PC-3 (cell line): ENCODE measurements at regions not wholly inside any gene's neighbourhood (a gene's known extent, or its start where the extent isn't known, plus 50 kb on each side); places are given as distances from the start of the nearest gene placed in this dataset.

Experiments used
- ATAC-seq: fragments of 200-7000 bp; cut with Tn5 transposase; 2 replicates; pipeline ENCODE4 v1.9.1; 2020; ENCODE audit warnings: mild to moderate bottlenecking, moderate library complexity
- BruUV-seq: library from RNA; stranded (reverse); fragments of 400-500 nt; replicated peaks from 2 replicates; lab custom pipeline; 2021; lab: Mats Ljungman, UMichigan
- CTCF ChIA-PET: fragments of 300-600 bp; sonication (Branson Sonifier 250); formaldehyde crosslinking; loops from one replicate; lab custom pipeline; 2022; ENCODE audit warnings: antibody characterized with exemption; lab: Charles Lee
- POLR2A ChIA-PET: fragments of 300-600 bp; sonication (Branson Sonifier 250); formaldehyde crosslinking; loops from one replicate; lab custom pipeline; 2022; ENCODE audit warnings: antibody characterized with exemption; ENCODE audit not compliant: unreplicated experiment; lab: Charles Lee
- DNase-seq: peaks from one replicate; pipeline ENCODE4 v3.0.0-alpha.2; 2015
- H2AFZ ChIP-seq: fragments of 300-600 bp; sonication (generic); 2 replicates; pipeline ENCODE4 v1.6.0; 2016; ENCODE audit warnings: antibody characterized with exemption, low read length
- H3F3A ChIP-seq: fragments of 300-600 bp; sonication (generic); one replicate; pipeline ENCODE4 v1.6.0; 2017; ENCODE audit warnings: antibody characterized with exemption, low read length, control low read depth, mild to moderate bottlenecking; ENCODE audit not compliant: unreplicated experiment
- H3K27ac ChIP-seq: fragments of 300-600 bp; sonication (generic); 2 replicates; pipeline ENCODE4 v1.5.1; 2016; ENCODE audit warnings: mild to moderate bottlenecking, low read length
- H3K27me3 ChIP-seq: fragments of 300-600 bp; sonication (generic); 2 replicates; pipeline ENCODE4 v1.6.1; 2016; ENCODE audit warnings: low read length, mixed read lengths
- H3K36me3 ChIP-seq: fragments of 300-600 bp; sonication (generic); 2 replicates; pipeline ENCODE4 v1.6.1; 2016; ENCODE audit warnings: low read depth, mixed run types, low read length, mixed read lengths
- H3K4me1 ChIP-seq: fragments of 300-600 bp; sonication (generic); 2 replicates; pipeline ENCODE4 v1.5.1; 2016; ENCODE audit warnings: low read length; ENCODE audit not compliant: insufficient read depth
- H3K4me2 ChIP-seq: fragments of 300-600 bp; sonication (generic); 2 replicates; pipeline ENCODE4 v1.6.0; 2016; ENCODE audit warnings: low read length
- H3K4me3 ChIP-seq: fragments of 300-600 bp; sonication (generic); 2 replicates; pipeline ENCODE4 v1.5.1; 2016; ENCODE audit warnings: mild to moderate bottlenecking, low read length, mixed read lengths
- H3K79me2 ChIP-seq: fragments of 300-600 bp; sonication (generic); 2 replicates; pipeline ENCODE4 v1.6.1; 2017; ENCODE audit warnings: low read length, mixed read lengths
- H3K9ac ChIP-seq: fragments of 300-600 bp; sonication (generic); 2 replicates; pipeline ENCODE4 v1.6.0; 2016; ENCODE audit warnings: mild to moderate bottlenecking, low read length
- H3K9me2 ChIP-seq: fragments of 300-600 bp; sonication (generic); replicated peaks from 2 replicates; pipeline ENCODE4 v1.6.1; 2016; ENCODE audit warnings: mixed run types, low read length, mixed read lengths
- H3K9me3 ChIP-seq: fragments of 300-600 bp; sonication (generic); 2 replicates; pipeline ENCODE4 v1.6.1; 2016; ENCODE audit warnings: low read length, mixed read lengths
- H4K20me1 ChIP-seq: fragments of 300-600 bp; sonication (generic); 2 replicates; pipeline ENCODE4 v1.6.1; 2016; ENCODE audit warnings: low read length, mixed read lengths
- EZH2 ChIP-seq: fragments of 300-600 bp; sonication (generic); IDR thresholded peaks from one replicate; pipeline ENCODE4 v1.6.1; 2017; ENCODE audit warnings: antibody characterized with exemption, mild to moderate bottlenecking, low read length; ENCODE audit not compliant: unreplicated experiment
- EZH2phosphoT487 ChIP-seq: fragments of 300-600 bp; sonication (generic); IDR thresholded peaks from 2 replicates; pipeline ENCODE4 v1.6.1; 2018; ENCODE audit warnings: mild to moderate bottlenecking, antibody characterized with exemption, low read length, borderline replicate concordance
- intact Hi-C: fragments of 100-400 bp; cut with micrococcal nuclease; formaldehyde crosslinking; loops from 2 replicates; pipeline ENCODE4 v1.9.0; 2023
- TF ChIP-seq, protein P1 (sequence below): fragments of 300-600 bp; sonication (generic); conservative IDR thresholded peaks from 2 replicates; pipeline ENCODE4 v1.5.1; 2017; ENCODE audit warnings: antibody characterized with exemption, low read depth, mild to moderate bottlenecking, low read length

- ChIA-PET POLR2A (interaction anchor here (0.6 kb wide), 1 partner anchor 407 kb away, joined by 6 read pairs; no protein-coding TSS in a partner anchor), CTCF (interaction anchor here (0.6 kb wide), 2 partner anchors 466 to 1057 kb away, joined by 3 to 4 read pairs; no protein-coding TSS in a partner anchor)
- H3K4me3 ChIP-seq: no peak overlapping the region
- H3K27me3 ChIP-seq: no peaks in the 10 kb centered on the region
- H3K9me2 ChIP-seq: no peaks in the 10 kb centered on the region
- no peak overlapping the region for H3K4me2 ChIP-seq
- DNase-seq (peak; percentile 71), ATAC-seq (peak; percentile 71)
- no peaks in the 10 kb centered on the region for H3K36me3 ChIP-seq
- H3F3A ChIP-seq: no peaks in the 10 kb centered on the region
- no peaks in the 10 kb centered on the region for H3K79me2 ChIP-seq
- H3K4me1 ChIP-seq: peaks cover 37% of the 10 kb centered on the region
- H3K27ac ChIP-seq: peak overlapping the region; percentile 55
- no peak overlapping the region for H2AFZ ChIP-seq
- no TSS peak for BruUV-seq
- intact Hi-C loops: no loop called here
- TF ChIP-seq EZH2 (no peak), EZH2phosphoT487 (no peak)
- TF ChIP-seq, protein P1, sequence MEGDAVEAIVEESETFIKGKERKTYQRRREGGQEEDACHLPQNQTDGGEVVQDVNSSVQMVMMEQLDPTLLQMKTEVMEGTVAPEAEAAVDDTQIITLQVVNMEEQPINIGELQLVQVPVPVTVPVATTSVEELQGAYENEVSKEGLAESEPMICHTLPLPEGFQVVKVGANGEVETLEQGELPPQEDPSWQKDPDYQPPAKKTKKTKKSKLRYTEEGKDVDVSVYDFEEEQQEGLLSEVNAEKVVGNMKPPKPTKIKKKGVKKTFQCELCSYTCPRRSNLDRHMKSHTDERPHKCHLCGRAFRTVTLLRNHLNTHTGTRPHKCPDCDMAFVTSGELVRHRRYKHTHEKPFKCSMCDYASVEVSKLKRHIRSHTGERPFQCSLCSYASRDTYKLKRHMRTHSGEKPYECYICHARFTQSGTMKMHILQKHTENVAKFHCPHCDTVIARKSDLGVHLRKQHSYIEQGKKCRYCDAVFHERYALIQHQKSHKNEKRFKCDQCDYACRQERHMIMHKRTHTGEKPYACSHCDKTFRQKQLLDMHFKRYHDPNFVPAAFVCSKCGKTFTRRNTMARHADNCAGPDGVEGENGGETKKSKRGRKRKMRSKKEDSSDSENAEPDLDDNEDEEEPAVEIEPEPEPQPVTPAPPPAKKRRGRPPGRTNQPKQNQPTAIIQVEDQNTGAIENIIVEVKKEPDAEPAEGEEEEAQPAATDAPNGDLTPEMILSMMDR: no peak
- no peaks in the 10 kb centered on the region for H3K9me3 ChIP-seq
- H4K20me1 ChIP-seq: no peaks in the 10 kb centered on the region
- no peak overlapping the region for H3K9ac ChIP-seq
Observed at GRCh38 chr18:73758446-73758845, 389.2 kb downstream of the FBXO15 start.

- TF ChIP-seq EZH2phosphoT487: no peak
- TF ChIP-seq, protein P1: no peak
- TF ChIP-seq EZH2: no peak
- ChIA-PET CTCF (no interaction called here), POLR2A (interaction anchor here (0.6 kb wide), 1 partner anchor 350 kb away, joined by 5 read pairs; no protein-coding TSS in a partner anchor)
- H3K79me2 ChIP-seq: no peaks in the 10 kb centered on the region
- peaks cover 47% of the 10 kb centered on the region for H3K4me1 ChIP-seq
- H3K36me3 ChIP-seq: no peaks in the 10 kb centered on the region
- intact Hi-C loops: no loop called here
- no peaks in the 10 kb centered on the region for H4K20me1 ChIP-seq
- DNase-seq (peak; percentile 67), ATAC-seq (peak; percentile 56)
- BruUV-seq: no TSS peak
- H3K9me3 ChIP-seq: no peaks in the 10 kb centered on the region
- H3K4me2 ChIP-seq: peak overlapping the region; percentile 49
- no peak overlapping the region for H3K4me3 ChIP-seq
- no peaks in the 10 kb centered on the region for H3F3A ChIP-seq
- 0 out of 2 replicates have a peak overlapping the region, but pooled peaks have one; percentile 31 for H2AFZ ChIP-seq
- H3K27me3 ChIP-seq: no peaks in the 10 kb centered on the region
- no peak overlapping the region for H3K27ac ChIP-seq
- no peak overlapping the region for H3K9ac ChIP-seq
- H3K9me2 ChIP-seq: no peaks in the 10 kb centered on the region
Observed at GRCh38 chr18:73756256-73757091, 391.2 kb downstream of the FBXO15 start.

DNA sequence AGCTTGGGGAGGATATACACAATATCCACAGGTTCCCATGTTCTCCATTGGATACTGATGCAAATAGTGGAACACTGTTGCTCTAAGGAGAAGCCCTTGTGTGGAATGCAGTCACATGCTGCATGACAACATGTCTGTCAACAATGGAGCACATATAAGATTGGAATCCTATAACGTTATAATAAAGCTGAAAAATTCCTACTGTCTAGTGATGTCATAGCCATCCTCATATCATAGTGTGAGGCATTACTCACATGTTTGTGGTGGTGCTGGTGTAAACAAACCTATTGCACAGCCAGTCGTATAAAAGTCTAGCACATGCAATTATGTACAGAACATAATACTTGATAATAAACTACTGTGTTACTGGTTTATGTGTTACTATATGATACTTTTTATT is 394.7 kb downstream of the FBXO15 start:
- H3K9me3 ChIP-seq: no peaks in the 10 kb centered on the region
- no peak overlapping the region for H2AFZ ChIP-seq
- H3K4me3 ChIP-seq: no peak overlapping the region
- DNase-seq: no peak
- no peaks in the 10 kb centered on the region for H3F3A ChIP-seq
- no peaks in the 10 kb centered on the region for H3K9me2 ChIP-seq
- CTCF ChIA-PET: no interaction called here
- intact Hi-C loops: no loop called here
- H3K9ac ChIP-seq: no peak overlapping the region
- ATAC-seq: peak; percentile 9; the same call in 1 of the 2 replicates
- H3K4me2 ChIP-seq: peak overlapping the region; percentile 32; the same call in 1 of the 2 replicates
- peaks cover 24% of the 10 kb centered on the region for H3K4me1 ChIP-seq
- TF ChIP-seq, protein P1: no peak
- TF ChIP-seq EZH2 (no peak), EZH2phosphoT487 (no peak)
- peak overlapping the region; percentile 32 for H3K27ac ChIP-seq
- no peaks in the 10 kb centered on the region for H3K27me3 ChIP-seq
- POLR2A ChIA-PET: no interaction called here
- no TSS peak for BruUV-seq
- H4K20me1 ChIP-seq: no peaks in the 10 kb centered on the region
- no peaks in the 10 kb centered on the region for H3K36me3 ChIP-seq
- no peaks in the 10 kb centered on the region for H3K79me2 ChIP-seq
